ENCODE measurements at regions not wholly inside any gene's neighbourhood (a gene's known extent, or its start where the extent isn't known, plus 50 kb on each side); places are given as distances from the start of the nearest gene placed in this dataset.

DNA sequence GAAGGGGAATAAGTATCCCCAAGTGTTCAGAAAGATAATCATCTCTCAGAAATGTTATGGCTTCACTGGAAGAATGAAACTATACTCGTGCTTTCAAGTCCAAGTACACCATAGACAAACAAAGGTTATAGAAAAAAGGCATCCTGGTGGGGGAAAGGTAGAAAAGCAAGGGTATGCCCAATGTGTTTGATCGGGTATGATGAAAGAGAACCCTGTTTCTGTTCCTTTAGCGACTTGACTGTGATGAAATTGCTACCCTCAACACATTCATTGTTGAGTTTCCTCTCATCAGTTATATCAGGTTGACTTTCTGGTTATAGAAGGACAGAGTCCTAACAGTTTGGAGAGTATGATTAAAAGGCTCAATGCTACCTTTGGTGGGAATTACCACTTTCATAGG is 464.3 kb downstream of the GRXCR1 start (continued):
- TF ChIP-seq, protein P1, sequence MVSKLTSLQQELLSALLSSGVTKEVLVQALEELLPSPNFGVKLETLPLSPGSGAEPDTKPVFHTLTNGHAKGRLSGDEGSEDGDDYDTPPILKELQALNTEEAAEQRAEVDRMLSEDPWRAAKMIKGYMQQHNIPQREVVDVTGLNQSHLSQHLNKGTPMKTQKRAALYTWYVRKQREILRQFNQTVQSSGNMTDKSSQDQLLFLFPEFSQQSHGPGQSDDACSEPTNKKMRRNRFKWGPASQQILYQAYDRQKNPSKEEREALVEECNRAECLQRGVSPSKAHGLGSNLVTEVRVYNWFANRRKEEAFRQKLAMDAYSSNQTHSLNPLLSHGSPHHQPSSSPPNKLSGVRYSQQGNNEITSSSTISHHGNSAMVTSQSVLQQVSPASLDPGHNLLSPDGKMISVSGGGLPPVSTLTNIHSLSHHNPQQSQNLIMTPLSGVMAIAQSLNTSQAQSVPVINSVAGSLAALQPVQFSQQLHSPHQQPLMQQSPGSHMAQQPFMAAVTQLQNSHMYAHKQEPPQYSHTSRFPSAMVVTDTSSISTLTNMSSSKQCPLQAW (CRISPR knock-in tag; IDR thresholded peaks at IDR 0.05) = no peak
- TF ChIP-seq FOXO1 (CRISPR knock-in tag; IDR thresholded peaks at IDR 0.05) (peak; percentile 48; the same call in 1 of the 2 replicates), KMT2A (CRISPR knock-in tag; IDR thresholded peaks at IDR 0.05) (no peak), HNRNPH1 (optimal IDR thresholded peaks at IDR 0.05; ENCODE audit: low read depth, low read length) (no peak), MIER3 (CRISPR knock-in tag; IDR thresholded peaks at IDR 0.05; ENCODE audit: borderline replicate concordance) (0 out of 2 replicates have a peak, but pooled peaks have one; percentile 28), ZSCAN21 (CRISPR knock-in tag; IDR thresholded peaks at IDR 0.05; ENCODE audit: borderline replicate concordance) (no peak), ZSCAN9 (CRISPR knock-in tag; IDR thresholded peaks at IDR 0.05; ENCODE audit: borderline replicate concordance) (0 out of 2 replicates have a peak, but pooled peaks have one; percentile 31), SOX5 (CRISPR knock-in tag; IDR thresholded peaks at IDR 0.05; ENCODE audit: borderline replicate concordance) (peak; percentile 92), NFIC (IDR thresholded peaks at IDR 0.05; ENCODE audit: low read length) (peak; percentile 60; the same call in 1 of the 2 replicates), GFI1 (CRISPR knock-in tag; IDR thresholded peaks at IDR 0.05; ENCODE audit: borderline replicate concordance) (no peak), HMG20B (CRISPR knock-in tag; conservative IDR thresholded peaks at IDR 0.05) (0 out of 2 replicates have a peak, but pooled peaks have one; percentile 37), ZNF292 (CRISPR knock-in tag; IDR thresholded peaks at IDR 0.05; ENCODE audit: borderline replicate concordance, low read depth) (no peak), SMAD9 (CRISPR knock-in tag; IDR thresholded peaks at IDR 0.05) (no peak), ZNF709 (CRISPR knock-in tag; IDR thresholded peaks at IDR 0.05) (no peak), MAZ (IDR thresholded peaks at IDR 0.05; ENCODE audit: borderline replicate concordance, low read depth, low read length) (no peak), MAZ (CRISPR knock-in tag; IDR thresholded peaks at IDR 0.05; ENCODE audit: low read depth) (no peak), MTA3 (CRISPR knock-in tag; IDR thresholded peaks at IDR 0.05) (no peak), ZSCAN20 (CRISPR knock-in tag; IDR thresholded peaks at IDR 0.05; ENCODE audit: borderline replicate concordance) (no peak)
- TF ChIP-seq, protein P2, sequence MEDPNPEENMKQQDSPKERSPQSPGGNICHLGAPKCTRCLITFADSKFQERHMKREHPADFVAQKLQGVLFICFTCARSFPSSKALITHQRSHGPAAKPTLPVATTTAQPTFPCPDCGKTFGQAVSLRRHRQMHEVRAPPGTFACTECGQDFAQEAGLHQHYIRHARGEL (CRISPR knock-in tag; IDR thresholded peaks at IDR 0.05) = no peak
- TF ChIP-seq, protein P3, sequence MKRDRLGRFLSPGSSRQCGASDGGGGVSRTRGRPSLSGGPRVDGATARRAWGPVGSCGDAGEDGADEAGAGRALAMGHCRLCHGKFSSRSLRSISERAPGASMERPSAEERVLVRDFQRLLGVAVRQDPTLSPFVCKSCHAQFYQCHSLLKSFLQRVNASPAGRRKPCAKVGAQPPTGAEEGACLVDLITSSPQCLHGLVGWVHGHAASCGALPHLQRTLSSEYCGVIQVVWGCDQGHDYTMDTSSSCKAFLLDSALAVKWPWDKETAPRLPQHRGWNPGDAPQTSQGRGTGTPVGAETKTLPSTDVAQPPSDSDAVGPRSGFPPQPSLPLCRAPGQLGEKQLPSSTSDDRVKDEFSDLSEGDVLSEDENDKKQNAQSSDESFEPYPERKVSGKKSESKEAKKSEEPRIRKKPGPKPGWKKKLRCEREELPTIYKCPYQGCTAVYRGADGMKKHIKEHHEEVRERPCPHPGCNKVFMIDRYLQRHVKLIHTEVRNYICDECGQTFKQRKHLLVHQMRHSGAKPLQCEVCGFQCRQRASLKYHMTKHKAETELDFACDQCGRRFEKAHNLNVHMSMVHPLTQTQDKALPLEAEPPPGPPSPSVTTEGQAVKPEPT (CRISPR knock-in tag; IDR thresholded peaks at IDR 0.05; ENCODE audit: low read depth) = no peak
- TF ChIP-seq, protein P4, sequence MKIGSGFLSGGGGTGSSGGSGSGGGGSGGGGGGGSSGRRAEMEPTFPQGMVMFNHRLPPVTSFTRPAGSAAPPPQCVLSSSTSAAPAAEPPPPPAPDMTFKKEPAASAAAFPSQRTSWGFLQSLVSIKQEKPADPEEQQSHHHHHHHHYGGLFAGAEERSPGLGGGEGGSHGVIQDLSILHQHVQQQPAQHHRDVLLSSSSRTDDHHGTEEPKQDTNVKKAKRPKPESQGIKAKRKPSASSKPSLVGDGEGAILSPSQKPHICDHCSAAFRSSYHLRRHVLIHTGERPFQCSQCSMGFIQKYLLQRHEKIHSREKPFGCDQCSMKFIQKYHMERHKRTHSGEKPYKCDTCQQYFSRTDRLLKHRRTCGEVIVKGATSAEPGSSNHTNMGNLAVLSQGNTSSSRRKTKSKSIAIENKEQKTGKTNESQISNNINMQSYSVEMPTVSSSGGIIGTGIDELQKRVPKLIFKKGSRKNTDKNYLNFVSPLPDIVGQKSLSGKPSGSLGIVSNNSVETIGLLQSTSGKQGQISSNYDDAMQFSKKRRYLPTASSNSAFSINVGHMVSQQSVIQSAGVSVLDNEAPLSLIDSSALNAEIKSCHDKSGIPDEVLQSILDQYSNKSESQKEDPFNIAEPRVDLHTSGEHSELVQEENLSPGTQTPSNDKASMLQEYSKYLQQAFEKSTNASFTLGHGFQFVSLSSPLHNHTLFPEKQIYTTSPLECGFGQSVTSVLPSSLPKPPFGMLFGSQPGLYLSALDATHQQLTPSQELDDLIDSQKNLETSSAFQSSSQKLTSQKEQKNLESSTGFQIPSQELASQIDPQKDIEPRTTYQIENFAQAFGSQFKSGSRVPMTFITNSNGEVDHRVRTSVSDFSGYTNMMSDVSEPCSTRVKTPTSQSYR (CRISPR knock-in tag; IDR thresholded peaks at IDR 0.05; ENCODE audit: borderline replicate concordance) = peak; percentile 59; the same call in 1 of the 2 replicates
- TF ChIP-seq, protein P5, sequence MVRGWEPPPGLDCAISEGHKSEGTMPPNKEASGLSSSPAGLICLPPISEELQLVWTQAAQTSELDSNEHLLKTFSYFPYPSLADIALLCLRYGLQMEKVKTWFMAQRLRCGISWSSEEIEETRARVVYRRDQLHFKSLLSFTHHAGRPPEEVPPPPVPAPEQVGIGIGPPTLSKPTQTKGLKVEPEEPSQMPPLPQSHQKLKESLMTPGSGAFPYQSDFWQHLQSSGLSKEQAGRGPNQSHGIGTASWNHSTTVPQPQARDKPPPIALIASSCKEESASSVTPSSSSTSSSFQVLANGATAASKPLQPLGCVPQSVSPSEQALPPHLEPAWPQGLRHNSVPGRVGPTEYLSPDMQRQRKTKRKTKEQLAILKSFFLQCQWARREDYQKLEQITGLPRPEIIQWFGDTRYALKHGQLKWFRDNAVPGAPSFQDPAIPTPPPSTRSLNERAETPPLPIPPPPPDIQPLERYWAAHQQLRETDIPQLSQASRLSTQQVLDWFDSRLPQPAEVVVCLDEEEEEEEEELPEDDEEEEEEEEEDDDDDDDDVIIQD (CRISPR knock-in tag; IDR thresholded peaks at IDR 0.05; ENCODE audit: low read depth) = peak; percentile 69; the same call in 1 of the 2 replicates

All from HepG2 (cell line).